HG03457 (cell line): ENCODE measurements at regions not wholly inside any gene's neighbourhood (a gene's known extent, or its start where the extent isn't known, plus 50 kb on each side); places are given as distances from the start of the nearest gene placed in this dataset.

Experiments used
- ATAC-seq: cut with Tn5 transposase; IDR thresholded peaks from one replicate; pipeline ENCODE4 v1.9.1; 2021; ENCODE audit warnings: moderate number of reproducible peaks; ENCODE audit not compliant: unreplicated experiment

- ATAC-seq = no peak
These were observed 87.6 kb upstream of the MBNL2 start for GRCh38 chr13:97134364-97135095.

- no peak for ATAC-seq
These were observed 86.2 kb upstream of the MBNL2 start for GRCh38 chr13:97135883-97136282.

- no peak for ATAC-seq
These were observed 85.7 kb upstream of the MBNL2 start for GRCh38 chr13:97136418-97136817.

GRCh38 chr13:97139691-97140090 lies 82.4 kb upstream of the MBNL2 start:
- ATAC-seq = no peak

GRCh38 chr13:97140131-97140530 lies 82.0 kb upstream of the MBNL2 start:
- no peak for ATAC-seq

GRCh38 chr13:97140611-97141010 lies 81.5 kb upstream of the MBNL2 start:
- no peak for ATAC-seq

- ATAC-seq = no peak
These were observed 81.0 kb upstream of the MBNL2 start for GRCh38 chr13:97141097-97141496.

- ATAC-seq = peak; percentile 92
These were observed 80.5 kb upstream of the MBNL2 start for GRCh38 chr13:97141564-97142005.

GRCh38 chr13:97142452-97142851 lies 79.7 kb upstream of the MBNL2 start:
- ATAC-seq = no peak

- ATAC-seq = no peak
These were observed 77.1 kb upstream of the MBNL2 start for GRCh38 chr13:97145057-97145456.

- ATAC-seq = no peak
These were observed 73.2 kb upstream of the MBNL2 start for GRCh38 chr13:97148894-97149293.

GRCh38 chr13:97160421-97160820 lies 61.7 kb upstream of the MBNL2 start:
- ATAC-seq = no peak

GRCh38 chr13:97161582-97162231 lies 60.4 kb upstream of the MBNL2 start:
- ATAC-seq = no peak

GRCh38 chr13:97165502-97166425 lies 56.4 kb upstream of the MBNL2 start:
- no peak for ATAC-seq

- ATAC-seq = no peak
These were observed 51.0 kb upstream of the MBNL2 start for GRCh38 chr13:97171136-97171535.
